CD4-positive, alpha-beta T cell treated with Interferon alpha-2 for 1 hour (primary cell): ENCODE measurements at regions not wholly inside any gene's neighbourhood (a gene's known extent, or its start where the extent isn't known, plus 50 kb on each side); places are given as distances from the start of the nearest gene placed in this dataset.
"Not testable (repeated sequence)": the region's sequence is repeated elsewhere in the genome, so short reads cannot be mapped to it uniquely, and the experiment has no call there.

Experiments
- DNase-seq, 2 donors: peaks; one replicate each; pipeline ENCODE4 v3.0.0-alpha.2; 2020 to 2022

DNA sequence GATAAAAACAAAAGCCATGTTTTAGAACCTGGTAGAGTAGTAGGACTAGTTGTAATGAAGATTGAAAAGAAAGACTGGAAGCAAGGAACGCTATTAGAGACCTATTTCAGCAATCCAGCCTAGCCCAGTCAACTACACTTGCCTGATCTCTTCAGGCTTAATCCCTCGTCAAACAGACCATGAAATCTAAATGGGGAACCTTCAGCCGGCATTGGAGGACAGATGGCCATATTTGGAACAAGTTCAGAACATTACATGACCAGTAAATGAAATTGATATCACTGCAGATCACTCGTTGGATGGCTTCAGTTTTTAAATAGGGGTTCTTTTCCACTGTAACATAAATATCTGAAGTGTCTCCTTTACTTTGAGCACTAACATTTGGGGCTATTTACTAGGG is 84.8 kb upstream of the WDR44 start:
- no peak for DNase-seq

DNA sequence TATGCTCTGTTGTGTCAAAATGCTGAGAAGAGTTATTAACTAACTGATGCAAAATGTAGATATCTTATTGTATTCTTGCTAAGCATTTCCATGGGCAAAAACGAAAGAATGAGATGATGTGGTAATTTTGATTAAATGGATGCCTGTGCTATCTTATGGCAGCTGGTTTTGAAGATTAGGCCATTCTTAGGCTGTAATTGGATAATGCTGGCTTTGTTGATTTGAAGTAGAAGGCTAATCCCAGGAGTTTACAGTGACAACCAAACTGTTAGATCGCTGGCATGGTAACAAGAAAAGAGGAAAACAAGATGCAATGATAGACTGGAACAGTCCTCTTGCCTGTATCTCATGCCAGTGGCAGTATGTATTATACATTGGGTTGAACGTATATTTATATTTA is 74.1 kb upstream of the WDR44 start:
- no peak for DNase-seq

DNA sequence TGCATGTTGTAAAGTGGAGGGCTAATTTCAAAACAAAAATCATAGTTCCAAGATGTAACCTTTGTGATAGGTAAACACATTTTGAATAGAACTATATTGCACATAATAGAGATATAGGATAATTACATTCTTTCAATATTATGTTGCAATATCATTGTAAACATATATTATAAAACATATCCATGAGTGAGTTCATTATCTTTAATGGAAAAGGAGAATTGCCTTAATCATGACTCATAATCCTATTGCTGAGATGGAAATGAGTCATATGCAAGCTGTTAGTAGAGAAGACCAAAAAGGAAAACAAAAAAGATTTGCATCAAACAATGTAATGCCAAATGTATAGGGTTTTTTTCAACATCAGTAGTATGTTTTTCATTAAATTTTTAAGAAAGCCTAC is 73.7 kb upstream of the WDR44 start:
- DNase-seq, result no peak

DNA sequence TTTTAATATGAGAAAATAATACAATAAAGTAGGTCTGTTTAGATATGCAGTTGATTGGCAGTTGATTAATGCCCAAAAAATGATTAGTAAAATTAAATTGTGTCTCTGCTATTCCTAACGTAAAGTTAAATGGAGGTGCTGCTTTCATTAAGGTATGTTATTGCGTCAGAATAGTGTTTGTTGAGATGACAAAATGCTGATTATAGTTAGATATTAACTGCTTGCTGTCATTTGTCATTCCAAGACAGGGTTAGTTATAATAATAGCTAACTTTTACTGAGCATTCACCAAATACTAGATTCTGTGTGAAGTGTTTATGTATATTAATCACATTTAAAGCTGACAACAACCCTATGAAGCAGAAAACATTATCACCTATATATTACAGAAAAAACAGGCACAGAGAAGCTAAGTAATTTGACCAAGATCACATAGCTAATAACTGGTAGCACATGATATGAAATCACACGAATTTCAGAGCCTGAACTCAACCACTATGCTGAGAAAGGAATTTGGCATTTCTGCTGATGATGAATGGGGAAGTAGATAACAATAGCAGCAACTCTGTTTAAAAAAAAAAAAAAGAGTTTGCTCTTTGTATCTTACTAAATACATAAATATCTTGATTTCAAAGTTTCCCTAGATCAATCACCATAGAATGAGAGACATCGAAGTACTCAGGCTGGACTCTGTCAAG is 59.7 kb upstream of the WDR44 start:
- no peak for DNase-seq

DNA sequence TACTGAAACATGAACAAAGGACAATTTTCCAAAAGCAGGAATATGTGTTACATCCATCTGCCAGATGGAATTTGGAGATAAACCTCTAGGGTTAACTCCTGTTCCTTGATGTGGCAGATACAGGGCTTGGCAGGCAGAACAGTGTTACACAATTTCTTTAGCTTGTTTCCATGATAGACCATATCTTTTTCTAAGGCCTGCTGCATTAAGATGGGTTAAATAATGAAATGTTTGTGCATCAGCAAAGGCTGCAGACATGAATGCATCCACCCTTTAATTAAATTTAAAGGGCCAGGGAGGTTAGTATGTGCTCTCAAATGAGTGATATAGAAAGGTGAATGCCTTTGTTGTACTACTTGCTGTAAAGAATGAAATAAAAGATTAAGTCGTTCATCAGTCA is 50.1 kb upstream of the WDR44 start:
- DNase-seq, result not testable (repeated sequence)
